LNCaP clone FGC (cell line): ENCODE measurements at regions not wholly inside any gene's neighbourhood (a gene's known extent, or its start where the extent isn't known, plus 50 kb on each side); places are given as distances from the start of the nearest gene placed in this dataset.

ENCODE experiments used
- DNase-seq: peaks from one replicate; pipeline ENCODE4 v3.0.0-alpha.2; 2011; ENCODE audit warnings: low read depth
- H3K4me3 ChIP-seq: 2 replicates; pipeline ENCODE4 v1.5.1; 2011; ENCODE audit warnings: mild to moderate bottlenecking, low read depth, low read length, control low read depth
- TF ChIP-seq, protein P1 (sequence below): IDR thresholded peaks from 2 replicates; pipeline ENCODE4 v1.5.1; 2012; ENCODE audit warnings: mild to moderate bottlenecking; ENCODE audit not compliant: control insufficient read depth, insufficient read depth; ENCODE audit errors: extremely low read depth

DNA sequence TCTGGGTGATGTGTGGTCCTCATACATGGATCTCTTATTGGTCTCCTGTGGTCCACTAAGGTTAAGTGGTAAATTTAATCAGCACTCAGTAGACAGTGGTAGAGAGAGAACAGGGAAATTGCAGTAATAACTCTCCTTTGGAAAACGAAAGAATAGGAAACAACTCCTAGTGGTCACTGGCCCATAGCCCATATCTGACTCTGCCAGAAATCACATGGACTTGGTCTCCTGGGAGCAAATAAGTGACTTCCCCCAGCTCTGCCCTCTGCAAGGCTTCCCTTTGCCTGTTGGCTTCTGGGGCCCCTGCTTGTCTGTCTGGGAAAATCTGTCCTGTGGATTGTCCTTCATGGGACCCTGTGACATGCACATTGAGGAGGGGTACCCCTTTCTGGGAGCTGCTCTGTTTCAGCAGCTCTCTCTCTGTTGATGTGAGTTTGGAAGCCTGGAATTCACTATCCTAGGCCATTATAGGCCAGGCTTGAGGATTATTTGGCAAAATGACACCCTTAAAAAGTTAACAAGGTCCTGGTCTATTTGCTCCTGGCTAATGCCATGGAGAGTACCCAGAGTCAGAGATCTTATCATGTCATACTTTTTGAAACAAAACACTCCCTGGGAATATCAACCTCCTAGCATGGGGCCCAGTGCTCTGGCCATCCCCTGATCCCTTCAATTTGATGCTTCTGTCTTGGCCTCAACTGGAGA lies 58.0 kb upstream of the HNF1B start:
- no peak overlapping the region for H3K4me3 ChIP-seq
- peak; percentile 91 for DNase-seq
- TF ChIP-seq, protein P1, sequence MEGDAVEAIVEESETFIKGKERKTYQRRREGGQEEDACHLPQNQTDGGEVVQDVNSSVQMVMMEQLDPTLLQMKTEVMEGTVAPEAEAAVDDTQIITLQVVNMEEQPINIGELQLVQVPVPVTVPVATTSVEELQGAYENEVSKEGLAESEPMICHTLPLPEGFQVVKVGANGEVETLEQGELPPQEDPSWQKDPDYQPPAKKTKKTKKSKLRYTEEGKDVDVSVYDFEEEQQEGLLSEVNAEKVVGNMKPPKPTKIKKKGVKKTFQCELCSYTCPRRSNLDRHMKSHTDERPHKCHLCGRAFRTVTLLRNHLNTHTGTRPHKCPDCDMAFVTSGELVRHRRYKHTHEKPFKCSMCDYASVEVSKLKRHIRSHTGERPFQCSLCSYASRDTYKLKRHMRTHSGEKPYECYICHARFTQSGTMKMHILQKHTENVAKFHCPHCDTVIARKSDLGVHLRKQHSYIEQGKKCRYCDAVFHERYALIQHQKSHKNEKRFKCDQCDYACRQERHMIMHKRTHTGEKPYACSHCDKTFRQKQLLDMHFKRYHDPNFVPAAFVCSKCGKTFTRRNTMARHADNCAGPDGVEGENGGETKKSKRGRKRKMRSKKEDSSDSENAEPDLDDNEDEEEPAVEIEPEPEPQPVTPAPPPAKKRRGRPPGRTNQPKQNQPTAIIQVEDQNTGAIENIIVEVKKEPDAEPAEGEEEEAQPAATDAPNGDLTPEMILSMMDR, result no peak

DNA sequence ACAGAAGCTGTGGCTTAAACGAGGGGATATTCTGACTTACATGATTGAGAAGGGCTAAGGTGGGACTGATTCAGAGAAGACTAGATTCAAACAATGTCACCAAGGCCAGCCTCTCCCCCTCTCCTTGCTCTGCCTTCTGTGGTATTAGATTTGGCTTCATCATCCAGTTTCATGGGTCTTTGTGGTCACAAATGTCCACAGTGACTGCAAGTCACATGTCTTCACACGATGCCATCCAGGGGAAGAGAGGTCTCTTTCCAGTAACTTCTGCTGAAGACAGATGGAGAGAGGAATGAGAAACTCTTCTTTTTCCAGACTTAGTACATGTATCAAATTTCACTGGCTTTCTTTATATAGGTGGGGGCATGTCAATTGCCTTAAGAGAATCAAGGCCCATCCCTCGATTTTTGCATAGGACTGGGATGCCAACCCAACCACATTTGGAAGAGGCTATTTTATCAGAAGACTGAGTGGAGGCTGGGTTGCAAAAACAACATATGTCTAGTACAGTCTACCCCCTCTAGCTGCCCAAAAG lies 57.3 kb upstream of the HNF1B start:
- H3K4me3 ChIP-seq, result no peak overlapping the region
- DNase-seq, result no peak
- TF ChIP-seq, protein P1, result no peak

DNA sequence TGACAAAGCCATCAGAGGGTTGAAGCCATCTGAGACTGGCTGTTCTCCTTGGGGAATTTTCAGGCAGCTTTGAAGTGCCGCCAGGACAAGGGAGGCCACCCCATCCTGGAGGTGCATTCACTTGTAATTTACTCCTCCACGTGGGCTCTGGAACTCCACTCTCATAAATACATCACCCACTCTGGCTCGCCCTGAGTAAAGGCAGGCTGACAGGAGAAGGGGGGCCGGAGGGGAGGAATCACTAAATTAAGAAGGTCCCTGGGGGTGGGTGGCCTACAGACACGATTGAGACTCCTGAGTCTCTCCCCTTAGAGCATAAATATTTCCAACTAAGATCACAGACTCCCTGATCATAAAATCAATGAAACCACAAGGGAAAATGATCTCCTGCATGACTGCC lies 56.3 kb upstream of the HNF1B start:
- no peak overlapping the region for H3K4me3 ChIP-seq
- TF ChIP-seq, protein P1, result no peak
- no peak for DNase-seq

DNA sequence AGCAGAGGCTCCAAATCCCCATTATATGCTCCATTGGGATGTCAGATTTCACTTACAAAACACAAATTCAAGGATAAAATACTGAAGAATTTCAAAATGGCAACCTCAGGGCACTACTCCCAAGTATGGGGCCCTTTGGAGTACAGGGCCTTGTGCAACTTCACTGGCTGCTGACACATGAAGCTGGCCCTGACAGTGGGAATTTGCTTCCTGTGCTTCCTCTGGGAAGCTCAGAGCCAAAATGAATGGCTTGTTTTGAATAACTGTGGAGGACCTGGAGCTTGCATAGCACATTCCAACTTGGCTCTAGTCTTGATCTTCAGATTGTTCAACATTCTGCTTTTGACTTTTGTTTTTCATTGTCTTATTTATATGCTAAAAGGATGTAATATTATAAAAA lies 52.3 kb upstream of the HNF1B start:
- TF ChIP-seq, protein P1, result no peak
- H3K4me3 ChIP-seq, result no peak overlapping the region
- DNase-seq, result no peak

DNA sequence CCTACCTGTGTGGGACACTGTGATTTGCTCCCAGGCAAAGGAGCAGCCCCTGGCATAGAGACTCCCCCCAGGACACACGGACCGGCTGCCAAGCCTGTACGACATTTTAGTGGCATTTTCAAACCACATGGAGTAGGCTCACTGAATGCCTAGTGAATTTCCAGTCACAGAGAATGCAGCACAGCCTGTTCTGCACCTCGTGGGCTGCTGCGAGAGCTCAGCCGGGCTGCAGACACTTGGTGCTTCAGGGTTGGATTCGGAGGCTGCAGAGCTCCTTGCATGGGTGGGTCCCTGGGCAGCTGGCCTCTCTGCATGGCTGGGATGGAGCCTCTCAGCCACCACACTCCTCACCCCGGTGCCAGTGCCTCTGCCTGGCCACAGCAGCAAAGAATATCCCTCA lies 51.2 kb upstream of the HNF1B start:
- no peak for DNase-seq
- H3K4me3 ChIP-seq, result no peak overlapping the region
- TF ChIP-seq, protein P1, result no peak
